Right hindlimb (tissue), 1 donor: ENCODE measurements at regions not wholly inside any gene's neighbourhood (a gene's known extent, or its start where the extent isn't known, plus 50 kb on each side); places are given as distances from the start of the nearest gene placed in this dataset.
A peak's percentile ranks its signal among the peaks of the same experiment; 100 is the strongest.

ENCODE experiments used
- DNase-seq: peaks from one replicate; pipeline ENCODE4 v3.0.0-alpha.2; 2018

- DNase-seq: no peak
Observed at GRCh38 chr2:16615687-16616615, 49.7 kb downstream of the CYRIA start.

GRCh38 chr2:16615246-16615645 lies 50.4 kb downstream of the CYRIA start:
- DNase-seq: no peak

- no peak for DNase-seq
Observed at GRCh38 chr2:16614314-16614860, 51.2 kb downstream of the CYRIA start.

DNA sequence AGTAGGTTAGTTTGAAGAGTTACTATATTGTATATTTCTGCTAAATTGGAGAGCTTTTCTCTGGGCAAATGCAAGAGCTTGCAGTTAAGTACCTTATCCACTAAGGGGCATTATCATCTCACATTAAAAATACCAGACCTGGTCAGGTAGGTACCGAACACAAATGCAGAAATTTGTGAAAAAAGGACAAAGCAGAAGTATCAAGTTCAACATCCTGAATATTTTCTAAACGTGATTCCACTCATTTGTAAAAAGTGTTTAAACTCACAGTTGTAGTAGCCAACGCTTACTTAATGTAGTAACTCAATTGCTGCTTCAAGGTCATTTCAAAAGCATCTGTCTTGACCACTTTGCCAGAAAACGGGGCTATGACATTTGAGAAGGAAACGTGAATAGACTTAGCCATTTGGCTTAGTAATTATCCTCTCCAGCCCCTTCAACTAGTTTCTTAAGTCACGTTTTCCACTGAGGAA lies 52.1 kb downstream of the CYRIA start:
- DNase-seq: no peak

GRCh38 chr2:16612490-16612889 lies 53.1 kb downstream of the CYRIA start:
- no peak for DNase-seq

GRCh38 chr2:16609786-16610185 lies 55.8 kb downstream of the CYRIA start:
- DNase-seq: no peak

- DNase-seq: peak; percentile 92
Observed at GRCh38 chr2:16608661-16609643, 56.7 kb downstream of the CYRIA start.

DNA sequence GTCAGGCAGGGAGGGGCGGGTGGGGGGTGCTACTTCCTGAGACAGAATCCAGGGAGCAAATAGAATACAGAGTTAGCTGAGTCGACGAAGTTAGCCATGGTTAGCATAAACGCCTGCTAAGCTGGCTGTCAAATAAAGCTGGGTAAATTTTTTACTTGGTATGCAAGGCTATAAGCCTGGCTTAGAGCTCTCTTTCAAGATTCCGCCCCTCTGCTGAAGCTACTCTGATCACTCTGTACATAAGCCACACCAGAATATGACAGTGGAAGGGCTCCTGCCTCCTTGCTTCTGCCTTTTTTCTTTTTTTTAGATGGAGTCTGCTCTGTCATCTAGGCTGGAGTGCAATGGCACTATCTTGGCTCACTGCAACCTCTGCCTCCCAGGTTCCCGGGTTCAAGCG lies 58.3 kb downstream of the CYRIA start:
- no peak for DNase-seq

DNA sequence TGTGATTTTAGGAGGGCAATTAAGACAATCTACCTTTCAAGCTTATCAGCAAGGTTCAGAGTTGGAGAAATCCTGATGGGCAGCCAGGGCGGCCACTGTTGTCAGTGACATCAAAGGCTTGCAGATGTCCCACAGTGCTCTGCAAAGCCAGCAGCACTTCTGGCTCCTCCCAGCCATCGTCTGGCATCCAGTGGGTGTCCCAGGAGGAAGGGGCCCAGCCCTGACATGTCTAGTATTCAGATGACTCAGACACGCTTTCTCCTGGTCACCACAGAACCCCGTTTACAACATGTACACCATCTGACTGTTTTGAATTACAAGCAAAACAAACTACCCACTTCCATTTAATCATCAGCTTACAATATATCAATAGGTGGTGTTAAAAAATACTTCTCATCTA lies 61.4 kb downstream of the CYRIA start:
- DNase-seq: no peak

DNA sequence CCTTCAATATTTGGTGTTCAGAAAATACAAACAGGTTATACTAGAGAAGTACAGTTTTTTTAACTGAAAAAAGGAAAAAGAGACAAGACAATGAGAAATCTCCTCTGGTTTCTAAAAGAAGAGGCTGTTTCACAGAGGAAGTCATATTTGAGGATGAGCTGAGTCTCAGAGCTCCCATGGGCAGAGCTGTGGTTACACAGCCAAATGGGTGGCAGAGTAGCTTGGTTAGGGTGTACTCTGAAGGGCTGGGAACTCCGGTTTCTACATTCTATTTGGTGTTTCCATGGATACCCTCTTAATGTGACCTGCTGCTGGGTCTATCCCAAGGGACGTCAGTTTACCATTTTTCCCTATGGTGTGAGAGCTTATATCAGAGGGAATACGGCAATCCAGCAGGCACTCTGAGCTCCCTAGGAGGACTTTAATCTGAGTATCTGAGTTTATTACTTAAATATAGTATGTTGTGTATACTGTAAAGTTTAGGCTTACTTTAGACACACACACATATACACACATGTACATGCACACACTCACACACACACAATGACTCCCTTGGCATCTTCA lies 74.2 kb downstream of the CYRIA start:
- DNase-seq: no peak

GRCh38 chr2:16589465-16589864 lies 76.2 kb downstream of the CYRIA start:
- no peak for DNase-seq

DNA sequence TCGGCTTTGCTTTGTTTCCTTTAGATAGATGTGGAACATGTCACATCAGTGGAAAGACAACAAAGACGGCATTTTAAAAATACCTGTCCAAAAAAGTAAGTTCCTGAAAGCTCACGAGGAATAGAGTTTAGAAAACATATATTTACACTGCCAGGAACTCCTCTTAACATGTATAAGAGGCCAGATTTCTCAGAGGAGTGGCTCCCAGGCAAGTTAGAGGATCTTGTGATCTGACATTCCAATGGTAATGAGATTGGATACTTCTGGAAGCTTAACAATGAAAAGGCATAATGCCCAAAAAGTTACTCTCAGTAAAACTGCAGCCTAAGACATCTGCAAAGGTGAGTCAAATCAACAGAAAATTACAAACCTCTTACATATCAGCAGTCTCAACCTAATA lies 77.1 kb downstream of the CYRIA start:
- no peak for DNase-seq

- no peak for DNase-seq
Observed at GRCh38 chr2:16587601-16588000, 78.0 kb downstream of the CYRIA start.

DNA sequence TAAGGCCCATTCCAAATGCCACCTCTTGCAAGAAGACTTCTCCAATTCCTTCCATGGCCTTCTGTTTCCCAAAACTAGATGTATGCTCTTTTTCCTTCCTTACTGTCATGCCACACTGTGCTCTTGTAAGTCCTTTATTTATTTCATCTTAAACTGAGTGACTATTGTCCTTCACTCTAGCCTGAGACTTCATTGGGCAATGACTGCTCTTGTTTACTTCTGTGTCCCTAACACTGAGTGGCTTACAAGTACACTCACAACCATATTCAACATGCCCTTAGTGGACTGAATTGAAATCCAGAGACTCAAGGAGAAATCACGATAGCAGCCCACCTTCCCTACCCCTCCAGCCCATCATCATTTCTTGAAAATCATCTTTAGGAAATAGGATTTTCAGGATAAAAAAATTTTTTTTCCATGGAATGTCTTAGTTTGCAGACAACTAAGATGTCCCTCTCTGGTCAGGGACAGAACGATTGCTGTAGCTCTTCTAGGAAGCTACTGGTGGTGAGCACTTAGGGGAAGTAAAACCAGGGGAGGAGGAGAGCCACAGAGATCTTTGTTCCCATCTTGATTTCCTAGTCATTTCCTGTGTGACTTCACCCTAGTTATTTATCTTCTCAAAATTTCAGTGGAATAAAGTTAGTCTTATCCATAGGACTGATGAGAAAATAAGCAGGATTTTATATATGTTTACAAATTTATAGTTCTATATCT lies 80.7 kb downstream of the CYRIA start:
- DNase-seq: no peak

- DNase-seq: no peak
Observed at GRCh38 chr2:16584084-16584483, 81.5 kb downstream of the CYRIA start.

- DNase-seq: no peak
Observed at GRCh38 chr2:16581241-16581640, 84.4 kb downstream of the CYRIA start.

GRCh38 chr2:16578081-16578480 lies 87.6 kb downstream of the CYRIA start:
- DNase-seq: no peak

GRCh38 chr2:16570516-16570915 lies 95.1 kb downstream of the CYRIA start:
- no peak for DNase-seq

DNA sequence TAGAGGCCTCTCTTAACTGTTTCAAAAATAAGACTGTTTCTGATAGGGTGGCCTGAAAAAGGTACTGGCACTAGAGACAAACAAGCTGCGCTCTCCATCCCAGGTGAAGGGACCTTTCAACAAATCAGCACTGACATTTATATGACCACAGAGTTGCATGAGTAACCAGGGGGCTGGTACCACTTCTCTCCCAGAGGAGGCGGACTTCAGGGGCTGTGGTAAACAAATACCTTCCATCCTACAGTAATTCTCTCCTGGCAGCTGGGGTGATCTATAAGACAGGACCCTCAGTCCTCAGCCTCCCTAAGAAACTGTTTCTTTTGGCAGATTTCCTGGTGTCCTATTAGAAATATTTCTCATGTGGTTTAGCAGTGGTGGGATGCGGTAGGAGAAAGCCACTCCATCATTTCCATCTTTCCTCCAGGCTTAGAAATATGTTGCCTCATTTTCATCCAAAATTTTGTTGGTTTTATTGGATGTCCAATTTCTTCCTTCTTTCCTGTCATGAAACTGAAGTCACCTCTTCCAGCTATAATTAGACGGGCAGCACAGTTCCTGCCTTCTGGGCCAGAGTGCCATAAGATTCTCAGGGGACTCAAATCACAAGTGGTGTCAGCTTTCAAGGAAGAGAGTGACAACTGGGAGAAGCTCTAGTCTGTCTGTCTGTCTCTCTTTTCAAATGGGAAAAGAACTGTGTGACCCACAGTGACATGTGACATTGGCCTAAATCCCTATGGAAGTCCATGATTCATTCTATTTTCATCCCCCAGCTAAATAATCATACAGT lies 96.4 kb downstream of the CYRIA start:
- no peak for DNase-seq

GRCh38 chr2:16566701-16567100 lies 98.9 kb downstream of the CYRIA start:
- no peak for DNase-seq

DNA sequence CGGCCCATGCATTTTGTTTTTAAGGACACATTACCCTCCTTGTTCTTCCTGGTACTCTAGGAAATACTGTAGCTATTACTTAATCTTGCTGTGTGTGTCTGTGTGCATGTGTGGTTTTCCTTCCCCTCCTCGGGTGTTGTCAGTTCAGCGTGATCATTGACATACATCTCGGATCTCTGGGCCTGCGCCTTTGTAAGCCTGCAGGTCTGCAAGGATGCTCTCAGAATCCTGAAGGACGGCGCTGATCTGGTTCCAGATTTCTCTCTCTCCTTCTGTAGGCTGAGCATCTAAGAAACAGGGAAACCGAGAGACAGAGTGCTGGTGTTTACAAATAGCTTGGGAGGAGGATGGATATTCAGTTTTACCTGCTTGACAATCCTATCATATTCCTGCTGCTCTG lies 100.2 kb downstream of the CYRIA start:
- no peak for DNase-seq
